CD4-positive, alpha-beta T cell treated with Interleukin-4 for 4 hours (primary cell): ENCODE measurements at regions not wholly inside any gene's neighbourhood (a gene's known extent, or its start where the extent isn't known, plus 50 kb on each side); places are given as distances from the start of the nearest gene placed in this dataset.

ENCODE experiments used
- DNase-seq: peaks from one replicate; pipeline ENCODE4 v3.0.0-alpha.2; 2020

GRCh38 chr1:239209591-239209990 is 176.8 kb upstream of the CHRM3 start:
- no peak for DNase-seq

GRCh38 chr1:239204401-239204800 is 182.0 kb upstream of the CHRM3 start:
- no peak for DNase-seq

DNA sequence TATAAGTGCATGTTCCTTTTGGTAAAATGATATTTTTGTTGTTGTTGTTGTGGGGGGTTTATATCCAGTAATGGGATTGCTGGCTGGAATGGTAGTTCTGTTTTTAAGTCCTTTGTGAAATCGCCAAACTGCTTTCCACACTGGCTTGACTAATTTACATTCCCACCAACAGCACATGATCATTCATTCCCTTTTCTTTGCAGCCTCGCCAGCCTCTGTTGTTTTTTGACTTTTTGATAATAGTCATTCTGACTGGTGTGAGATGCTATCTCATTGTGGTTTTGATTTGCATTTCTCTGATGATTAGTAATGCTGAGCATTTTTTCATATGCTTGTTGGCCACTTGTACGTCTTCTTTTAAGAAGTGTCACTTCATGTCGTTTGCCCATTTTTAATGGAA is 188.5 kb upstream of the CHRM3 start:
- no peak for DNase-seq

DNA sequence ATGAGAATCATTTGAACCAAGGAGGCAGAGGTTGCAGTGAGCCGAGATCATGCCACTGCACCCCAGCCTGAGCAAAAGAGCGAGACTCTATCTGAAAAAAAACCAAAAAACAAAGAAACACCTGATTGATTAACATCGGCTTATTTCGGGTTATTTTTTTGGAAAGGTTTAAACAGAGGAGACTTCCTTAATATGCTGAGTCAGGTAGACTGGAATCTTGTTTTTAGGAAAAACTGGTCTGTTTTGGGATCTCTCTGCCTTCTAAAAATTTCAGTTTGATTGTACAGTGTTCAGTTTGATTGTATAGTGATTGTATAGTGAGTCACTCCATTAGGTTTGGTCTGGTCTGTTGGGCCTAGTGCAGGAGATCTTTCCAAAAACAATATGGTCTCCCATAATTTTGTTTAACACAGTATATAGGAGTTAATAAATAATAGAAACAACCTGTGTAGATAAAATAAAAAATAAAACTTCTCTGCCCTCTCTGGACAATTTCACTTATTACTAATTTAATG is 196.3 kb upstream of the CHRM3 start:
- DNase-seq: no peak

GRCh38 chr1:239186487-239186886 is 199.9 kb upstream of the CHRM3 start:
- DNase-seq: no peak

GRCh38 chr1:239185245-239185619 is 201.1 kb upstream of the CHRM3 start:
- no peak for DNase-seq

- DNase-seq: no peak
These were observed 201.7 kb upstream of the CHRM3 start for GRCh38 chr1:239184561-239185244.

- no peak for DNase-seq
These were observed 207.4 kb upstream of the CHRM3 start for GRCh38 chr1:239178961-239179360.

DNA sequence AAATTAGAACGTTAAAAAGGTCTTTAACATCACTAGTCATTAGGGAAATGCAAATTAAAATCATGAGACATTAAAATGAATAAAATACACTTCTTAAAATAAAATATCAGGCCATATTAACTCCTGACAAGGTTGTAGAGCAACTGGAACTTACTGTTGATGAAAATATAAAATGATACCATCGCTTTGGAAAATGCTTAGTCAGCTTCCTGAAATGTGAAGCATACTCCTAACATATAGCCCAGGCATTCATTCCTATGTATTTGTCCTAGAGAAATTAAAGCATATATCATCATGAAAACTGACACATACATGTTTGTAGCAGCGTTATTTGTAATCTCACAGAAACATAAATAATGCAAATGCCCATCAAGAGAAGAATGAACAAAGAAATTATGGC is 211.5 kb upstream of the CHRM3 start:
- no peak for DNase-seq

- DNase-seq: no peak
These were observed 215.5 kb upstream of the CHRM3 start for GRCh38 chr1:239170828-239171227.

- DNase-seq: no peak
These were observed 217.1 kb upstream of the CHRM3 start for GRCh38 chr1:239169276-239169675.

- DNase-seq: no peak
These were observed 221.8 kb upstream of the CHRM3 start for GRCh38 chr1:239164451-239165180.

GRCh38 chr1:239155466-239156091 is 230.8 kb upstream of the CHRM3 start:
- no peak for DNase-seq

DNA sequence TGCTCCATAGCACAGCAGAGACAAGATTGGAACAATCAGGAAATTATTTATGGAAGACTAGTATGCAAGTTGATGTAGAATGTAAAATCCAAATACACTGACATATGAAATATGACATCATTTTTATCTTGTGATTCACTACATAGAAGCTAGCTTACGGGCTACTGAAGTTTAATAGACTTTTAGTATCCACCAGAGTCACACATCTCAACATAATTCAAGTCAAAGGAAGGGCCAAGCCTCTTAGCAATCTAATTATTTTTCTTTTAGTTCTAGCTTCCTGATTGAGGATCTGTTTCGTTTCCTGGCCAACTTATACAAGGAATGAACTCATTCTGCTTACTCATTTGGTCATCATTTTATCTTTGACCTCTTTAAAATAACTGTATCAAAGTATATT is 234.4 kb upstream of the CHRM3 start:
- no peak for DNase-seq

GRCh38 chr1:239140968-239141367 is 245.4 kb upstream of the CHRM3 start:
- no peak for DNase-seq

DNA sequence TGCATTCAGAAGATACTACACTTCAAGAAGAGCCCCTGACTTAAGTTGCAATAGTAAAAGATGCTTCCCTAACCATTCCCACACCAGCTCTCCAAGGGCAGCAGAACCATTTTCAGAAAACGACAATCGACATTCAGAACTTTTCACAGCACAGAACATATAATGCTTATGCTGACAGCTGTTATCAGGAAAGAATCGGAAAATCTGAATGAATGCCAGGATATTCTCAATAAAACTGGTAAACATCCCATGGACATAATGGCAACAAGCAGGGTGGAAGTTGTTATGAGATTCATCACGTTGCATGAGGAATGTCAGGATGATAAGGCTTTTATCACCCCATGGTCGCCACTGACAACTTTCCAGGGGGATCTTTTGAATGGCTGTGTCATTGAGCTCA is 246.6 kb upstream of the CHRM3 start:
- no peak for DNase-seq

GRCh38 chr1:239128541-239128940 is 257.8 kb upstream of the CHRM3 start:
- no peak for DNase-seq

- no peak for DNase-seq
These were observed 259.5 kb upstream of the CHRM3 start for GRCh38 chr1:239126884-239127283.

DNA sequence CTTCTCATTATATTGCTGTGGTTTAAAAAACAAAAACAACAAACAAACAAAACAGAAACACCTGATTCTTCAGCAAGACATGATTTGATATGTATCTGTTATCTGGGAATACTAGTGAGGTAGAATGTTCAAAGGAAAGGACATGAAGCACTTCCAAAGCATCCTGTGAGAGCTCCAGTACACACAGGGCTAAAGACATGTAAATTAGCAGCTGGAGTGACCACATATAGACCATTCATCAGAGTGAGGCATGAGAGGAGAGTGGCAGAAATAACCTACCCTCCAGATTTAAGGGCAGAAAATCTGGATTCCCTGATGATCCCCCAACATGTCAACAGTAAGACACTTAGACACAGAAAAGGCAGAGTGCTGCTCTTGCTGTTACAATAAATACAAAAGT is 260.5 kb upstream of the CHRM3 start:
- no peak for DNase-seq

DNA sequence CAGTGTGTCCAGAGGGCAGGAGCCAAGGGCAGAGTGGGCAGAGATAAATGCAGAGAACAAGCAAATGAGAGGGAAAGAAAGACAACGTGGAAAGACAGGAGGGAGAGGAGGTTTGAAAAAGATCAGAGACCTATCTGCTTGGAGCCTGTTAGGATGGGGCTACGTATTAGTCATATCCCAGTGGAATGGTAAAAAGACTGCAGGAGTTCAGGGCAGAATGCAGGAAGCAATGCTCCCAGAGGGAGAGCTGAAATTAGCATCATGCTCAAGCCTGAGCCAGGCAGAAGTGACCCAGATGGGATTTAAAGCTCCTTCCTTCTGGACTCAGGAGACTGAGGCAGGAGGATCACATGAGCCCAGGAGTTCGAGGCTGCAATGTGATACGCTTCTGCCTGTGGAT is 261.3 kb upstream of the CHRM3 start:
- no peak for DNase-seq

- DNase-seq: no peak
These were observed 263.1 kb upstream of the CHRM3 start for GRCh38 chr1:239123260-239123659.

- no peak for DNase-seq
These were observed 274.1 kb upstream of the CHRM3 start for GRCh38 chr1:239112101-239112935.

DNA sequence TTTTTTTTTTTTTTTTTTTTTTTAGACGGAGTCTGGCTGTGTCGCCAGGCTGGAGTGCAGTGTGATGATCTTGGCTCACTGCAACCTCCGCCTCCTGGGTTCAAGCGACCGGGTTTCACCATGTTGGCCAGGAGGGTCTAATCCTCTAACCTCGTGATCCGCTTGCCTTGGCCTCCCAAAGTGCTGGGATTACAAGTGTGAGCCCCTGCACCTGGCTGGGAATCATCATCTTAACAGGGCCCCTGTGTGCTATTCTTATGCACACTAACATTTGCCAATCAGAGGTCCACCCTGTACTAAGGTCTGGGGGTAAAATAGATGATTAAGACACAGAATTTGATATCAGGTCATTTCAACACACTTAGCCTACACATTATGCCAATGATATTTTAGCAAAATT is 278.7 kb upstream of the CHRM3 start:
- no peak for DNase-seq
